ENCODE measurements at regions not wholly inside any gene's neighbourhood (a gene's known extent, or its start where the extent isn't known, plus 50 kb on each side); places are given as distances from the start of the nearest gene placed in this dataset.

- TF ChIP-seq CTCF (IDR thresholded peaks at IDR 0.05; ENCODE audit: low read depth, low read length) (no peak), EZH2phosphoT487 (IDR thresholded peaks at IDR 0.05; ENCODE audit: low read depth) (no peak)
Observed at GRCh38 chr7:15128716-15129115, 226.2 kb upstream of the DGKB start.

Data from OCI-LY3 (cell line).